ENCODE measurements at regions not wholly inside any gene's neighbourhood (a gene's known extent, or its start where the extent isn't known, plus 50 kb on each side); places are given as distances from the start of the nearest gene placed in this dataset.

- no peak for TF ChIP-seq POLR2A (IDR thresholded peaks at IDR 0.05)
- TF ChIP-seq CTCF (IDR thresholded peaks at IDR 0.05), result no peak
Measured at GRCh38 chr1:8255712-8256111, 62.2 kb upstream of the SLC45A1 start.
